ENCODE measurements at regions not wholly inside any gene's neighbourhood (a gene's known extent, or its start where the extent isn't known, plus 50 kb on each side); places are given as distances from the start of the nearest gene placed in this dataset.

DNA sequence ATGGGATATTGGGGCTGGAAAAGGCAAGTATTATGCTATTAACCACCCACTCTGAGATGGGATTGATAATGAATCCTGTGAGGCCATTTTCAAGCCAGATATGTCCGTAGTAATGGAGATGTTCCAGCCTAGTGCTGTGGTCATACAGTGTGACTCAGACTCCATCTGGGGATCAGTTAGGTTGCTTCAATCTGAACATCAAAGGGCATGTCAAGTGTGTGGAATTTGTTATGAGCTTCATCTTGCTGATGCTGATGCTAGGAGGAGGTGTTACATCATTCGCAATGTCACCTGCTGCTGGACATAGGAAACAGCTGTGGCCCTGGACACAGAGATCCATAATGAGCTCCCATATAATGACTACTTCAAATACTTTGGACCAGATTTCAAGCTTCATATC is 144.7 kb downstream of the PLCE1 start:
- Histone ChIP-seq H3K4me3 (no peak overlapping the region), H3K27ac (no peak overlapping the region), H3K4me1 (no peaks in the 10 kb centered on the region), H3K36me3 (replicated peaks in 1 of 2; ENCODE audit: insufficient read depth in 1 of 2, low read depth in 2 of 2) (no peaks in the 10 kb centered on the region), H3K27me3 (no peaks in the 10 kb centered on the region), H3K9me3 (no peaks in the 10 kb centered on the region)
- intact Hi-C loops (cut with DNase I): no loop called here
- ATAC-seq (no peak), DNase-seq (no peak)
- WGBS, 2 donors: 84 to 94% methylated on average over 2 of the region's 2 CpGs
- TF ChIP-seq POLR2A (IDR thresholded peaks at IDR 0.05): no peak
- no peak for TF ChIP-seq CTCF (IDR thresholded peaks at IDR 0.05)

GRCh38 chr10:94143261-94143660 is 149.5 kb downstream of the PLCE1 start:
- intact Hi-C loops (cut with DNase I): no loop called here
- Histone ChIP-seq H3K4me3 (no peak overlapping the region), H3K36me3 (replicated peaks in 1 of 2; ENCODE audit: insufficient read depth in 1 of 2, low read depth in 2 of 2) (no peaks in the 10 kb centered on the region), H3K27me3 (no peaks in the 10 kb centered on the region), H3K27ac (no peak overlapping the region), H3K4me1 (no peaks in the 10 kb centered on the region), H3K9me3 (no peaks in the 10 kb centered on the region)
- ATAC-seq: no peak
- TF ChIP-seq POLR2A (IDR thresholded peaks at IDR 0.05) (no peak), CTCF (IDR thresholded peaks at IDR 0.05) (no peak)
- DNase-seq: no peak

DNA sequence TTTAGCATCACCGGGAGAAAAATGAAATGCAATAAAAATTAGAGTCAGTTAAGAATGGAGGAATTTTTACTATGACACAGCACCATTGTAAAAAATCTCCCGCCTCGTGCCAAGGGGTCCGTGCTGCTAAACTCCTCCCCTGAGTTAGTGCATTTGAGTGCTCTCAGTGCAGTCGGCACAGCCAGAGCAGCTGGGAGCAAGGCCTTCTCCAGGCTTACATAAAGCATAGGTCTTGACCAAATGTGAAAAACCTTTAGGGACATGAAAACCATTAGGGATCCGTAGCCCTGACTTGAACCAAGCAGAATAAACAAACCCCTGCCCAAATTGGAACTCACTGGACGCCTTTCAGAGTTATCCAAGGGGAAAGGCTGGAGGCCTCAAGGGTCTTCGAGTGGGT is 152.6 kb downstream of the PLCE1 start:
- Histone ChIP-seq H3K4me1 (no peaks in the 10 kb centered on the region), H3K9me3 (no peaks in the 10 kb centered on the region), H3K4me3 (no peak overlapping the region), H3K36me3 (replicated peaks in 1 of 2; ENCODE audit: insufficient read depth in 1 of 2, low read depth in 2 of 2) (no peaks in the 10 kb centered on the region), H3K27me3 (no peaks in the 10 kb centered on the region), H3K27ac (no peak overlapping the region)
- 87 to 90% methylated on average over 8 of the region's 8 CpGs for WGBS, 2 donors
- intact Hi-C loops (cut with DNase I): no loop called here
- ATAC-seq (no peak), DNase-seq (no peak)
- TF ChIP-seq CTCF (IDR thresholded peaks at IDR 0.05): no peak
- TF ChIP-seq POLR2A (IDR thresholded peaks at IDR 0.05): no peak

DNA sequence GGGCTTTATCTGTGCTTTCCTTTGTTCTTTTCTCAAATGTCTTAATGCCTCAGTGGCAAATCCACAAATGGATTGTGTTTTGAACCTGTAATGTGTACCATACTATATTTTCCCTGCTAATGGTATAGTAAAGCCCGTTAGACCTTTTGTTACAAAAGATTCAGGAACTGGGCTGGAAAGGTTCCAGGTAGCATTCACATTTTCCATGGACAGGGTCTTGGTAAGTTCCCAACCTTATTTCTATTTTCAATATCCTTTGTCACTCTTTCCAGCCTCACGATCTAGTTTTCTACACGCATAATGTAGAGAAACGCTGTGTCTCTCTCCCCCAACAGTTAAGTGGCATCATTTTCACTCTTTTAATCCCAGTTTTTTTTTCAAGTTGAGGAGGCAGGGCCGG is 153.0 kb downstream of the PLCE1 start:
- no peaks in the 10 kb centered on the region for H3K4me1 ChIP-seq
- 87 to 93% methylated on average over 5 of the region's 5 CpGs for WGBS, 2 donors
- H3K4me3 ChIP-seq: no peak overlapping the region
- DNase-seq (no peak), ATAC-seq (no peak)
- H3K27me3 ChIP-seq: no peaks in the 10 kb centered on the region
- H3K27ac ChIP-seq: no peak overlapping the region
- intact Hi-C loops (cut with DNase I): no loop called here
- H3K9me3 ChIP-seq: no peaks in the 10 kb centered on the region
- no peaks in the 10 kb centered on the region for H3K36me3 ChIP-seq (replicated peaks in 1 of 2; ENCODE audit: insufficient read depth in 1 of 2, low read depth in 2 of 2)
- no peak for TF ChIP-seq POLR2A (IDR thresholded peaks at IDR 0.05)
- TF ChIP-seq CTCF (IDR thresholded peaks at IDR 0.05): no peak

GRCh38 chr10:94149702-94150101 is 156.0 kb downstream of the PLCE1 start:
- intact Hi-C loops (cut with DNase I): no loop called here
- no peaks in the 10 kb centered on the region for H3K4me1 ChIP-seq
- no peaks in the 10 kb centered on the region for H3K36me3 ChIP-seq (replicated peaks in 1 of 2; ENCODE audit: insufficient read depth in 1 of 2, low read depth in 2 of 2)
- no peak overlapping the region for H3K27ac ChIP-seq
- H3K9me3 ChIP-seq: no peaks in the 10 kb centered on the region
- WGBS, 2 donors: 89 to 96% methylated on average over 2 of the region's 2 CpGs
- no peak for ATAC-seq
- H3K27me3 ChIP-seq: no peaks in the 10 kb centered on the region
- no peak overlapping the region for H3K4me3 ChIP-seq
- TF ChIP-seq POLR2A (IDR thresholded peaks at IDR 0.05) (no peak), CTCF (IDR thresholded peaks at IDR 0.05) (no peak)
- DNase-seq: no peak

All from body of pancreas (tissue), 4 donors.